ENCODE measurements at regions not wholly inside any gene's neighbourhood (a gene's known extent, or its start where the extent isn't known, plus 50 kb on each side); places are given as distances from the start of the nearest gene placed in this dataset.
A peak's percentile ranks its signal among the peaks of the same experiment; 100 is the strongest.

DNA sequence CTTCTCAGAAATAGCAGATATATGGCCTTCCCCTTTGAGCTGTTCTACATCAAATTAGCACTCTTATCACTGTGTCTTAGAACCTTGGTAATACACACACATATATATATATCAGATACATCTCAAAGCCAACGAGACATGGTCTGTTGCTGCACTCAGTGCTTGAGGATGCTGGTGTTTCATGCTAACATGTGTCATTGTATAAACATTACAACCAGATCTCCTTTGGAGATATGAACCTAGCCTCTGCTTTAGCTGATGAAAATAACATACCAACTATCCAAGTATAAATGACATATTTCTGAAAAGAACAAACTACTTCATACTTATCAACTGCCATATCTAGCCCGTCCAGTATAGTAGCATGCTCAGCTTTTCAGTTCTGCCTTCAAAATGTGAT, 226.7 kb upstream of the HNRNPA3 start:
- H3K4me3 ChIP-seq (ENCODE audit: low read depth, low read length) = no peak overlapping the region
- no peak for DNase-seq (ENCODE audit: low read depth, low spot score)
- ChIA-PET POLR2A (no interaction called here), CTCF (no interaction called here)
- TF ChIP-seq, protein P1, sequence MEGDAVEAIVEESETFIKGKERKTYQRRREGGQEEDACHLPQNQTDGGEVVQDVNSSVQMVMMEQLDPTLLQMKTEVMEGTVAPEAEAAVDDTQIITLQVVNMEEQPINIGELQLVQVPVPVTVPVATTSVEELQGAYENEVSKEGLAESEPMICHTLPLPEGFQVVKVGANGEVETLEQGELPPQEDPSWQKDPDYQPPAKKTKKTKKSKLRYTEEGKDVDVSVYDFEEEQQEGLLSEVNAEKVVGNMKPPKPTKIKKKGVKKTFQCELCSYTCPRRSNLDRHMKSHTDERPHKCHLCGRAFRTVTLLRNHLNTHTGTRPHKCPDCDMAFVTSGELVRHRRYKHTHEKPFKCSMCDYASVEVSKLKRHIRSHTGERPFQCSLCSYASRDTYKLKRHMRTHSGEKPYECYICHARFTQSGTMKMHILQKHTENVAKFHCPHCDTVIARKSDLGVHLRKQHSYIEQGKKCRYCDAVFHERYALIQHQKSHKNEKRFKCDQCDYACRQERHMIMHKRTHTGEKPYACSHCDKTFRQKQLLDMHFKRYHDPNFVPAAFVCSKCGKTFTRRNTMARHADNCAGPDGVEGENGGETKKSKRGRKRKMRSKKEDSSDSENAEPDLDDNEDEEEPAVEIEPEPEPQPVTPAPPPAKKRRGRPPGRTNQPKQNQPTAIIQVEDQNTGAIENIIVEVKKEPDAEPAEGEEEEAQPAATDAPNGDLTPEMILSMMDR (IDR thresholded peaks at IDR 0.05; ENCODE audit: insufficient read depth, low read length, missing control alignments) = no peak

DNA sequence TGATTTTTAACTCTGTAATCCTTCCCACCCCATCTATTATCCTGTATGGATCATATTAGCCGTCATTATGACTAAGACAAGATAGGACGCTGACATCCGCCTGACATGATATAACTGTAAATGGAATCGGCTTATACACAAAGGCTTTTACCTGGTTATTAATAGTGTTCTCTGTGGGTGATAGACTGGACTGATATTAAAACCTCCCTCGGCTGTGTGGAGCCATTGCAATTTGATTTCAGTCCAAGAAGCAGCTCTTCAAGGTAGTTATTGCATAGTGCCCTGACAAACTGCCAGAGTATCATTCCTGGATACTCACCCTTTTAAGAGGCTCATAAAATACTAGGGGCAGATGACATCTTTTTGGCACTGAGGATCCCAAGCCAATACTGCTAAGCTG, 226.1 kb upstream of the HNRNPA3 start:
- POLR2A ChIA-PET = no interaction called here
- H3K4me3 ChIP-seq (ENCODE audit: low read depth, low read length) = no peak overlapping the region
- no peak for DNase-seq (ENCODE audit: low read depth, low spot score)
- CTCF ChIA-PET = interaction anchor here (0.7 kb wide), 1 partner anchor 163 kb away, joined by 3 read pairs; no protein-coding TSS in a partner anchor
- TF ChIP-seq, protein P1 (IDR thresholded peaks at IDR 0.05; ENCODE audit: insufficient read depth, low read length, missing control alignments) = no peak

DNA sequence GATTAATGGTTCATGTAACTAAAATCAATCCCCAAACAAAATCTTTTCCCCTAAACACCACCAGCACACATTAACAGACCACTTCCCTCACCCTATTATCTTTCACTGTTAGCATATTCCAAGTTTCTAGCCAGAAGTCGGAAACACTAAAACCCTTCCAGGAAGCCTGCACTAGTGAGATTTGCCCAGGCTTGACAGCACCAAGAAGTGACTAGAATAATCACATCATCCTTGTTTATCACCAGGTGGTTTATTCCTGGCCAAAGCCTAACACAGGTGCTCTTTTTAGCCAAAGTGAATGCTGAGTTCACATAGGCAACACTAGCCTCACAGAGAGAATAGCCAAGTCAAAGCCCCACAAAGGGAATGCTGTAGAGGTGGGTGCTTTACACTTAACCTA, 221.2 kb upstream of the HNRNPA3 start:
- no peak overlapping the region for H3K4me3 ChIP-seq (ENCODE audit: low read depth, low read length)
- CTCF ChIA-PET = no interaction called here
- POLR2A ChIA-PET = no interaction called here
- TF ChIP-seq, protein P1 (IDR thresholded peaks at IDR 0.05; ENCODE audit: insufficient read depth, low read length, missing control alignments) = no peak
- no peak for DNase-seq (ENCODE audit: low read depth, low spot score)

DNA sequence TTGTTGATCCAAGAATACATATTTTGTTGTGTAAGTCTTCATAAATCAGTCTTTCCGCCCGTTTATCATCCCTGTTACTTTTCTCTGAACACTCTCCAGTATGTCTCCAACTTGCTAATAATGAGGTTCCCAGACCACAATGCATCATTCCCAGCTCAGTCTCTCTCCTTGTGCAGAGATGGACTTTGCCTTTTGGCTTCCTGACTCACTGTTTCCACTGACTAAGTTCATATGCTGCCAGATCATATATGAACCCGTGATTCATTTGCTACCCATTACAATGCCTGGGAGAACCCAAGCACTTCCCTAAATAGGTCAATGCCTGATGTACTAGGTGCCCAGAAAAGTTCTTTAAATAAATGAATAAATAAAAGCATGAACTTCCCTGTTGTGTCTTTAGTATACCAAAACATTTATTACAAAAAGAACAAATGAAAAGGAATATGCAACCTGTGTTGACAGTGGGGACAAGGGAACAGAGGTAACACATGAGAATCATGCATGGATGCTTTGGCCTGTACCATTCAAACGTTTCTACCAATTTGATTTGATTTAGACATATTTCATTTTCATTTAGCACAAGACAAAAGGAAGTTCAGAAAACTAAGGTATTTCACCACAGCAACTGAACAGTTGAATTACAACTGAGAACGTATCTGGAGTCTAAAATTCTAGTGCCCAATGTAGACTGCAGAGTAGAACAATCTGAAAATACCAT, 215.4 kb upstream of the HNRNPA3 start:
- ChIA-PET POLR2A (no interaction called here), CTCF (no interaction called here)
- DNase-seq (ENCODE audit: low read depth, low spot score) = peak; percentile 64
- H3K4me3 ChIP-seq (ENCODE audit: low read depth, low read length) = no peak overlapping the region
- TF ChIP-seq, protein P1 (IDR thresholded peaks at IDR 0.05; ENCODE audit: insufficient read depth, low read length, missing control alignments) = no peak

DNA sequence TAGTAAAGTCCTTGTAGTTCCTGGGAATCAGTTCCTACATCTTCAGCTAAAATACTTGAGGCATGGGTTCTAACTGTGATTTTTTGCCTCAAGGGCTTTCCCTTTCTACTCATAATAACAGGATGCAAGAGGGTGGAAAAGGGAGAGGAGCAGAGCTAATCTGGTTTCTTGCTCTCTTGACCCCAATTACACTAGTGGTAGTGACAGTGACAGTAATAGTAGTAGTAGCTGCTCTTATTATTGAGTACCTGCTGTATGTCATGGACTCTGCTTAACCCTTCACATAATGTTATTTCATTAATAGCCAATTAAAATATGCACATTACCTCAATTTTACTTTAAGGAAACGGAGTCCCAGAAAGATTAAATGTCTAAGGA, 214.8 kb upstream of the HNRNPA3 start:
- POLR2A ChIA-PET = no interaction called here
- DNase-seq (ENCODE audit: low read depth, low spot score) = no peak
- no peak overlapping the region for H3K4me3 ChIP-seq (ENCODE audit: low read depth, low read length)
- TF ChIP-seq, protein P1 (IDR thresholded peaks at IDR 0.05; ENCODE audit: insufficient read depth, low read length, missing control alignments) = no peak
- CTCF ChIA-PET = no interaction called here

DNA sequence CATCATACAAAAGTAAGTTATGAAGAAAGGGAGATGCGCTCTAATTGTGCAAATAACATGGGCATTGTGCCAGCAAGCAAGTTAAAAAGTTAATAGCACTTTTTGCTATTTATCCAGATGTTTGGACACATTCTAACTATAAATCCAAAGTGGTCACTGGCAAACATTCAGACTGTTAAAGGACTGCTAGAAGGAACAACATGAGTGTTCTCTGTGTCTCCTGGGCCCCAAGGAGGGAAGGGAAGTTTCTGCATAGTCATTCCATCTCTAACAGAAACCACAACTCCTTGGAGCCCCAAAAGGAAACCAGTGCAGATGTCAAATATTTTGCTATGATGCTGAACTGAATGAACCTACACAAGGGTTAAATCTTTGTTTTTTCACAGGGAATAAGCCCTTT, 213.3 kb upstream of the HNRNPA3 start:
- ChIA-PET CTCF (no interaction called here), POLR2A (no interaction called here)
- no peak for DNase-seq (ENCODE audit: low read depth, low spot score)
- TF ChIP-seq, protein P1 (IDR thresholded peaks at IDR 0.05; ENCODE audit: insufficient read depth, low read length, missing control alignments) = no peak
- no peak overlapping the region for H3K4me3 ChIP-seq (ENCODE audit: low read depth, low read length)

All from AG04449 (cell line).